Esophagus muscularis mucosa (tissue), 4 donors: ENCODE measurements at regions not wholly inside any gene's neighbourhood (a gene's known extent, or its start where the extent isn't known, plus 50 kb on each side); places are given as distances from the start of the nearest gene placed in this dataset.

Experiments used
- DNase-seq: peaks from one replicate; pipeline ENCODE4 v3.0.0-alpha.2; 2017; ENCODE audit errors: extremely low spot score
- H3K27ac ChIP-seq, 4 donors: fragments of 200-600 bp; sonication (generic); replicated peaks in 1 of 4; 1 replicate in 3 of 4; 2 replicates in 1 of 4; pipeline ENCODE4 v1.5.1; 2016 to 2019; ENCODE audit warnings: mild to moderate bottlenecking in 1 of 4
- H3K27me3 ChIP-seq, 4 donors: fragments of 200-600 bp; sonication (generic); one replicate each; pipeline versions ENCODE4 v1.5.1 to v1.6.0; 2016 to 2019
- H3K36me3 ChIP-seq, 4 donors: fragments of 200-600 bp; sonication (generic); one replicate each; pipeline ENCODE4 v1.5.1; 2016 to 2019
- H3K4me1 ChIP-seq, 4 donors: fragments of 200-600 bp; sonication (generic); one replicate each; pipeline ENCODE4 v1.5.1; 2016 to 2019
- H3K4me3 ChIP-seq, 4 donors: fragments of 200-600 bp; sonication (generic); 1 replicate in 2 of 4; 2 replicates in 2 of 4; pipeline ENCODE4 v1.5.1; 2016 to 2019; ENCODE audit warnings: mild to moderate bottlenecking in 4 of 4, moderate library complexity in 1 of 4
- H3K9me3 ChIP-seq, 4 donors: fragments of 200-600 bp; sonication (generic); 1 replicate in 3 of 4; 2 replicates in 1 of 4; pipeline ENCODE4 v1.5.1; 2016 to 2019
- CTCF ChIP-seq, 3 experiments: fragments of 200-600 bp in 2 of 3; fragments of 450-650 bp in 1 of 3; sonication (generic) in 2 of 3; IDR thresholded peaks; one replicate each; pipeline ENCODE4 v1.5.1; 2017 to 2019; ENCODE audit warnings: antibody characterized with exemption in 3 of 3, mild to moderate bottlenecking in 2 of 3, moderate library complexity in 1 of 3
- EP300 ChIP-seq: sonication (generic); formaldehyde crosslinking; IDR thresholded peaks from one replicate; pipeline ENCODE4 v1.6.1; 2017; ENCODE audit warnings: antibody characterized with exemption
- POLR2A ChIP-seq: fragments of 450-650 bp; IDR thresholded peaks from one replicate; pipeline ENCODE4 v1.6.1; 2017; ENCODE audit warnings: antibody characterized with exemption, moderate library complexity, mild to moderate bottlenecking, low read depth
- POLR2AphosphoS5 ChIP-seq, 2 donors: sonication (generic); formaldehyde crosslinking; IDR thresholded peaks; one replicate each; pipeline ENCODE4 v1.6.1; 2017; ENCODE audit warnings: antibody characterized with exemption in 2 of 2
- WGBS: methylation state at CpG from one replicate; pipeline ENCODE4 v1.1.5; 2018; 5-methylcytosine and 5-hydroxymethylcytosine counted together
- intact Hi-C: fragments of 100-400 bp; cut with DNase I; formaldehyde crosslinking; loops from one replicate; pipeline ENCODE4 v1.15.1; 2023

DNA sequence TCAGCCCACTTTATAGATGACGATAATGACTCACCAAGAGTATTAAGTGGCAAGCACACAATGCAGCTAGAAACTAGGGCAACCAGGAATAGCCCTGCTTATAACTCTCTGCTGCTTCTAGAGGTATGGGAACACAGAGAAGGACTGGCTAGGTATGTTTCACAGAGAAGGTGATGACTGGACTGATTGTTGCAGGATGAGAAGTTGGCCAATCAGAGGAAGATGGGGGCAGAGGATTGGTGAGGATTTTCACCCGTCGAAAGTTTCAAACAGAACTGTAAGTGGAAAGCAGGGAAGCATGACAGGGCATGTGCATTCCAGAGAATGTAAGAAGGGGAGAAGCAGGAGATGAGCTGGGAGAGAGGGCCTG is 222.4 kb upstream of the JUN start:
- WGBS = 82% methylated on average over 3 of the region's 3 CpGs
- H3K36me3 ChIP-seq = no peaks in the 10 kb centered on the region
- H3K9me3 ChIP-seq = no peaks in the 10 kb centered on the region
- intact Hi-C loops = no loop called here
- no peaks in the 10 kb centered on the region for H3K27me3 ChIP-seq
- H3K4me1 ChIP-seq = peaks cover 0 to 10% (median 6%) of the 10 kb centered on the region in 4 donors
- TF ChIP-seq CTCF (IDR thresholded peaks at IDR 0.05) = no peak
- no peak for TF ChIP-seq POLR2A
- TF ChIP-seq POLR2AphosphoS5 (IDR thresholded peaks at IDR 0.05) = no peak
- TF ChIP-seq EP300 = no peak
- H3K27ac ChIP-seq = no peak overlapping the region
- no peak overlapping the region for H3K4me3 ChIP-seq
- DNase-seq = no peak

DNA sequence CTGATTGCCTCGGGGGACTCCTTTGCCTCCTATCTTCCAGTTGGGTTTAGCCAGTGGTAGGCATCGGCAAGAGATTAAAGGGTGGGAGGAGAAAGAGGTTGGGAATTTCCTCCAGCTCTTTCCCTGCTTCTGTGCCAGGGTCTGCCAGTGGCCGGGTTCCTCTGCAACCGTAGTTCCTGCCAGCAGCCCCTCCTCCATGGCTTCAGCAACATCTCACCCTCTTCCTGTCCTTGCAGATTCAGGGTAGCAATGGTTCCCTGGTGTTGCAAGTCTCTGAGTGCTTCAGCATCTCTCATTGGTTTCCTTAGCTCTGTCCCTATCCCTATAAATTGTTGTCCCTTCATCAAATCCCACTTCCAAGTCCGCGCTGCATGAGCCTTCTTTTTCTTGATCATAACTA is 223.1 kb upstream of the JUN start:
- intact Hi-C loops = no loop called here
- TF ChIP-seq POLR2A (no peak), EP300 (no peak), POLR2AphosphoS5 (IDR thresholded peaks at IDR 0.05) (no peak), CTCF (IDR thresholded peaks at IDR 0.05) (no peak)
- 87% methylated on average over 6 of the region's 6 CpGs for WGBS
- H3K36me3 ChIP-seq = no peaks in the 10 kb centered on the region
- no peak overlapping the region for H3K4me3 ChIP-seq
- no peak for DNase-seq
- no peaks in the 10 kb centered on the region for H3K27me3 ChIP-seq
- peaks cover 0 to 10% (median 6%) of the 10 kb centered on the region in 4 donors for H3K4me1 ChIP-seq
- H3K9me3 ChIP-seq = no peaks in the 10 kb centered on the region
- H3K27ac ChIP-seq = no peak overlapping the region

- TF ChIP-seq POLR2AphosphoS5 (IDR thresholded peaks at IDR 0.05) (no peak), POLR2A (no peak), CTCF (IDR thresholded peaks at IDR 0.05) (no peak), EP300 (no peak)
- Histone ChIP-seq H3K4me1 (peaks cover 0 to 10% (median 6%) of the 10 kb centered on the region in 4 donors), H3K9me3 (no peaks in the 10 kb centered on the region), H3K36me3 (no peaks in the 10 kb centered on the region), H3K27me3 (no peaks in the 10 kb centered on the region), H3K4me3 (no peak overlapping the region), H3K27ac (no peak overlapping the region)
- intact Hi-C loops = no loop called here
- DNase-seq = no peak
- 92% methylated on average over 3 of the region's 3 CpGs for WGBS
Observed at GRCh38 chr1:59007429-59007819, 223.6 kb upstream of the JUN start.

GRCh38 chr1:59007820-59008598 is 224.2 kb upstream of the JUN start:
- intact Hi-C loops = no loop called here
- WGBS = 50% methylated on average over 8 of the region's 8 CpGs

More at GRCh38 chr1:59007820-59008598, 224.2 kb upstream of the JUN start:
- Histone ChIP-seq H3K27me3 (no peaks in the 10 kb centered on the region), H3K9me3 (no peaks in the 10 kb centered on the region), H3K36me3 (no peaks in the 10 kb centered on the region), H3K4me3 (no peak overlapping the region), H3K27ac (no peak overlapping the region), H3K4me1 (peaks cover 4 to 14% (median 11%) of the 10 kb centered on the region in 4 donors)
- no peak for TF ChIP-seq POLR2A
- no peak for TF ChIP-seq CTCF (IDR thresholded peaks at IDR 0.05)
- TF ChIP-seq POLR2AphosphoS5 (IDR thresholded peaks at IDR 0.05) = no peak
- no peak for DNase-seq
